Stomach (tissue), 8 donors: ENCODE measurements at regions not wholly inside any gene's neighbourhood (a gene's known extent, or its start where the extent isn't known, plus 50 kb on each side); places are given as distances from the start of the nearest gene placed in this dataset.

ENCODE experiments used
- DNase-seq, 2 donors: peaks; one replicate each; pipeline versions ENCODE4 v3.0.0 to v3.0.0-alpha.2; 2013 to 2019
- H3K27ac ChIP-seq, 5 donors: fragments of 200-600 bp in 4 of 5; sonication (generic) in 4 of 5; one replicate each; pipeline ENCODE4 v1.5.1; 2013 to 2019; ENCODE audit warnings: mild to moderate bottlenecking in 1 of 5, moderate library complexity in 1 of 5
- H3K27me3 ChIP-seq, 3 donors: fragments of 200-600 bp; sonication (generic); one replicate each; pipeline ENCODE4 v1.5.1; 2017 to 2019; ENCODE audit warnings: mixed run types in 1 of 3
- H3K36me3 ChIP-seq, 4 donors: fragments of 200-600 bp; sonication (generic); 1 replicate in 3 of 4; 2 replicates in 1 of 4; pipeline ENCODE4 v1.5.1; 2016 to 2019
- H3K4me1 ChIP-seq, 4 donors: fragments of 200-600 bp; sonication (generic); one replicate each; pipeline ENCODE4 v1.5.1; 2016 to 2019
- H3K4me3 ChIP-seq, 4 donors: fragments of 200-600 bp; sonication (generic) in 3 of 4; one replicate each; pipeline ENCODE4 v1.5.1; 2016 to 2019; ENCODE audit warnings: mild to moderate bottlenecking in 1 of 4
- H3K9me3 ChIP-seq, 4 donors: fragments of 200-600 bp; sonication (generic); one replicate each; pipeline ENCODE4 v1.5.1; 2016 to 2019
- CTCF ChIP-seq, 7 experiments: fragments of 450-650 bp in 4 of 7; fragments of 200-600 bp in 3 of 7; sonication (generic) in 3 of 7; IDR thresholded peaks; one replicate each; pipeline ENCODE4 v1.5.1; 2016 to 2019; ENCODE audit warnings: antibody characterized with exemption in 7 of 7, control low read depth in 2 of 7, mild to moderate bottlenecking in 1 of 7
- EP300 ChIP-seq: sonication (generic); formaldehyde crosslinking; IDR thresholded peaks from one replicate; pipeline ENCODE4 v1.6.1; 2017; ENCODE audit warnings: antibody characterized with exemption
- POLR2A ChIP-seq, 4 donors: fragments of 450-650 bp; IDR thresholded peaks; one replicate each; pipeline ENCODE4 v1.6.1; 2016; ENCODE audit warnings: antibody characterized with exemption in 4 of 4, control low read depth in 2 of 4, mild to moderate bottlenecking in 1 of 4, moderate library complexity in 1 of 4
- POLR2AphosphoS5 ChIP-seq, 3 donors: sonication (generic); formaldehyde crosslinking; IDR thresholded peaks; one replicate each; pipeline ENCODE4 v1.6.1; 2016; ENCODE audit warnings: antibody characterized with exemption in 3 of 3
- WGBS, 5 donors: extraction: QIAGEN DNeasy Blood & Tissue Kit in 3 of 5; methylation state at CpG; one replicate each; pipeline versions ENCODE4 v1.1.5 to v1.1.7; 2013 to 2018; 5-methylcytosine and 5-hydroxymethylcytosine counted together
- intact Hi-C: fragments of 100-400 bp; cut with DNase I; formaldehyde crosslinking; loops from one replicate; pipeline ENCODE4 v1.15.1; 2023; ENCODE audit warnings: low total_unique reads
- donor health status: healthy with polysubstance abuse.
- donor health status: Bipolar disorder and iron deficiency.
- donor health status: healthy.

- Histone ChIP-seq H3K9me3 (no peaks in the 10 kb centered on the region), H3K36me3 (no peaks in the 10 kb centered on the region), H3K4me1 (no peaks in the 10 kb centered on the region), H3K27me3 (peaks cover 0 to 82% (median 28%) of the 10 kb centered on the region in 3 donors), H3K4me3 (no peak overlapping the region), H3K27ac (no peak overlapping the region)
- TF ChIP-seq EP300 = no peak
- no peak for TF ChIP-seq CTCF (IDR thresholded peaks at IDR 0.05)
- TF ChIP-seq POLR2A (IDR thresholded peaks at IDR 0.05) = no peak
- TF ChIP-seq POLR2AphosphoS5 (IDR thresholded peaks at IDR 0.05) = no peak
- DNase-seq = no peak
- intact Hi-C loops = no loop called here
- WGBS, 5 donors = 47 to 64% (median 60%) methylated on average over 7 of the region's 7 CpGs
These were observed 87.9 kb upstream of the RPL38 start for GRCh38 chr17:74115586-74115985.

GRCh38 chr17:74116087-74116717 is 87.3 kb upstream of the RPL38 start:
- intact Hi-C loops = no loop called here
- H3K27me3 ChIP-seq = peaks cover 0 to 78% (median 25%) of the 10 kb centered on the region in 3 donors
- DNase-seq = peak in 1 of 2 donors; percentile 28
- H3K36me3 ChIP-seq = no peaks in the 10 kb centered on the region
- TF ChIP-seq CTCF (IDR thresholded peaks at IDR 0.05) (no peak), POLR2A (IDR thresholded peaks at IDR 0.05) (no peak), EP300 (no peak), POLR2AphosphoS5 (IDR thresholded peaks at IDR 0.05) (no peak)
- no peaks in the 10 kb centered on the region for H3K4me1 ChIP-seq
- no peak overlapping the region for H3K27ac ChIP-seq
- H3K9me3 ChIP-seq = no peaks in the 10 kb centered on the region
- no peak overlapping the region for H3K4me3 ChIP-seq
- WGBS, 5 donors = 34 to 50% (median 46%) methylated on average over 9 of the region's 9 CpGs

- no peak overlapping the region for H3K27ac ChIP-seq
- H3K4me3 ChIP-seq = no peak overlapping the region
- 70 to 75% (median 71%) methylated on average over 20 to 21 of the region's 21 CpGs for WGBS, 5 donors
- intact Hi-C loops = no loop called here
- no peaks in the 10 kb centered on the region for H3K36me3 ChIP-seq
- peaks cover 0 to 76% (median 25%) of the 10 kb centered on the region in 3 donors for H3K27me3 ChIP-seq
- TF ChIP-seq EP300 = no peak
- TF ChIP-seq POLR2A (IDR thresholded peaks at IDR 0.05) = no peak
- TF ChIP-seq POLR2AphosphoS5 (IDR thresholded peaks at IDR 0.05) = no peak
- DNase-seq = no peak
- no peaks in the 10 kb centered on the region for H3K4me1 ChIP-seq
- H3K9me3 ChIP-seq = no peaks in the 10 kb centered on the region
These were observed 86.3 kb upstream of the RPL38 start for GRCh38 chr17:74117087-74117698.

- intact Hi-C loops = no loop called here
- no peak for DNase-seq
- no peak overlapping the region for H3K4me3 ChIP-seq
- TF ChIP-seq POLR2A (IDR thresholded peaks at IDR 0.05) (no peak), POLR2AphosphoS5 (IDR thresholded peaks at IDR 0.05) (no peak), CTCF (IDR thresholded peaks at IDR 0.05) (no peak), EP300 (no peak)
- H3K4me1 ChIP-seq = no peaks in the 10 kb centered on the region
- no peak overlapping the region for H3K27ac ChIP-seq
- no peaks in the 10 kb centered on the region for H3K36me3 ChIP-seq
- no peaks in the 10 kb centered on the region for H3K9me3 ChIP-seq
- 60 to 70% (median 64%) methylated on average over 5 of the region's 5 CpGs for WGBS, 5 donors
- H3K27me3 ChIP-seq = peaks cover 0 to 77% (median 25%) of the 10 kb centered on the region in 3 donors
These were observed 85.5 kb upstream of the RPL38 start for GRCh38 chr17:74117999-74118421.

GRCh38 chr17:74118504-74118903 is 85.0 kb upstream of the RPL38 start:
- H3K4me3 ChIP-seq = no peak overlapping the region
- peak in 1 of 2 donors; percentile 37 for DNase-seq
- intact Hi-C loops = no loop called here
- 33 to 57% (median 39%) methylated on average over 8 of the region's 8 CpGs for WGBS, 5 donors
- no peaks in the 10 kb centered on the region for H3K9me3 ChIP-seq
- H3K27ac ChIP-seq = no peak overlapping the region
- no peaks in the 10 kb centered on the region for H3K36me3 ChIP-seq
- peaks cover 0 to 72% (median 25%) of the 10 kb centered on the region in 3 donors for H3K27me3 ChIP-seq
- TF ChIP-seq POLR2AphosphoS5 (IDR thresholded peaks at IDR 0.05) (no peak), POLR2A (IDR thresholded peaks at IDR 0.05) (no peak), CTCF (IDR thresholded peaks at IDR 0.05) (no peak), EP300 (no peak)
- no peaks in the 10 kb centered on the region for H3K4me1 ChIP-seq
